ENCODE measurements at regions not wholly inside any gene's neighbourhood (a gene's known extent, or its start where the extent isn't known, plus 50 kb on each side); places are given as distances from the start of the nearest gene placed in this dataset.
A peak's percentile ranks its signal among the peaks of the same experiment; 100 is the strongest.
"Not testable (repeated sequence)": the region's sequence is repeated elsewhere in the genome, so short reads cannot be mapped to it uniquely, and the experiment has no call there.

GRCh38 chr7:20494566-20494965 lies 120.9 kb upstream of the ABCB5 start:
- Histone ChIP-seq H3K27ac (ENCODE audit: extremely low read depth, low read depth, low read length) (no peak overlapping the region), H3K4me1 (ENCODE audit: control insufficient read depth, insufficient read depth, low read length) (no peaks in the 10 kb centered on the region), H3K36me3 (ENCODE audit: control insufficient read depth in 2 of 2, insufficient read depth in 1 of 2, low read length in 2 of 2) (no peaks in the 10 kb centered on the region), H3K4me3 (ENCODE audit: low read depth, low read length) (no peak overlapping the region), H3K9me3 (ENCODE audit: control insufficient read depth, insufficient read depth, low read depth, low read length) (no peaks in the 10 kb centered on the region)
- CTCF ChIA-PET, result interaction anchor here (0.7 to 1.6 kb wide), 2 partner anchors 9 to 674 kb away, joined by 4 to 5 read pairs; no protein-coding TSS in a partner anchor
- POLR2A ChIA-PET, result no interaction called here
- TF ChIP-seq ZNF664 (tag by site-specific recombination; IDR thresholded peaks at IDR 0.05) (no peak), ZNF302 (tag by site-specific recombination; IDR thresholded peaks at IDR 0.05; ENCODE audit: low read depth) (no peak), ZNF341 (tag by site-specific recombination; IDR thresholded peaks at IDR 0.05; ENCODE audit: low read depth) (no peak), SCRT1 (tag by site-specific recombination; IDR thresholded peaks at IDR 0.05; ENCODE audit: borderline replicate concordance) (no peak), ZNF692 (tag by site-specific recombination; IDR thresholded peaks at IDR 0.05) (no peak), KLF9 (tag by site-specific recombination; IDR thresholded peaks at IDR 0.05; ENCODE audit: low read depth) (no peak), ZNF488 (tag by site-specific recombination; IDR thresholded peaks at IDR 0.05) (no peak), KLF10 (tag by site-specific recombination; IDR thresholded peaks at IDR 0.05) (no peak), ZNF670 (tag by site-specific recombination; IDR thresholded peaks at IDR 0.05; ENCODE audit: low read depth) (no peak), ZNF660 (tag by site-specific recombination; IDR thresholded peaks at IDR 0.05) (no peak), SP7 (tag by site-specific recombination; IDR thresholded peaks at IDR 0.05) (no peak), ZNF174 (tag by site-specific recombination; IDR thresholded peaks at IDR 0.05) (no peak), ZNF792 (tag by site-specific recombination; IDR thresholded peaks at IDR 0.05) (no peak), ZNF558 (tag by site-specific recombination; IDR thresholded peaks at IDR 0.05) (no peak), ZNF626 (tag by site-specific recombination; IDR thresholded peaks at IDR 0.05) (no peak), ZNF623 (tag by site-specific recombination; IDR thresholded peaks at IDR 0.05) (no peak), ZFP41 (tag by site-specific recombination; IDR thresholded peaks at IDR 0.05; ENCODE audit: borderline replicate concordance) (no peak), ZSCAN30 (tag by site-specific recombination; IDR thresholded peaks at IDR 0.05) (no peak), ZFHX2 (tag by site-specific recombination; conservative IDR thresholded peaks at IDR 0.05) (no peak), HOXC10 (CRISPR knock-in tag; IDR thresholded peaks at IDR 0.05) (no peak)

DNA sequence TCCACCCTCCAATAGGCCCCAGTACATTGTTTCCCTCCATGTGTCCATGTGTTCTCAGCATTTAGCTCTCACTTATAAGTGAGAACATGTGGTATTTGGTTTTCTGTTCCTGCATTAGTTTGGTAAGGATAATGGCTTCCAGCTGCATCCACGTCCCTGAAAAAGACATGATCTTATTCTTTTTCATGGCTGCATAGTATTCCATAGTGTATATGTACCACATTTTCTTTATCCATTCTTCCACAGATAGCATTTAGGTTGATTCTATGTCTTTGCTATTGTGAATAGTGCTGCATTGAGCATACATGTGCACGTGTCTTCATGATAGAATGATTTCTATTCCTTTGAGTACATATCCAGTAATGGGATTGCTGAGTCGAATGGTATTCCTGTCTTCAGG lies 114.0 kb upstream of the ABCB5 start:
- TF ChIP-seq ZNF580 (tag by site-specific recombination; IDR thresholded peaks at IDR 0.05) (0 out of 2 replicates have a peak, but pooled peaks have one; percentile 36), ZNF146 (tag by site-specific recombination; IDR thresholded peaks at IDR 0.05) (peak; percentile 79)
- H3K27ac ChIP-seq (ENCODE audit: extremely low read depth, low read depth, low read length); H3K9me3 ChIP-seq (ENCODE audit: control insufficient read depth, insufficient read depth, low read depth, low read length); H3K4me1 ChIP-seq (ENCODE audit: control insufficient read depth, insufficient read depth, low read length); H3K36me3 ChIP-seq (ENCODE audit: control insufficient read depth in 2 of 2, insufficient read depth in 1 of 2, low read length in 2 of 2); CTCF ChIA-PET; H3K4me3 ChIP-seq (ENCODE audit: low read depth, low read length); POLR2A ChIA-PET: not testable (repeated sequence)
